KBM-7 (cell line): ENCODE measurements at regions not wholly inside any gene's neighbourhood (a gene's known extent, or its start where the extent isn't known, plus 50 kb on each side); places are given as distances from the start of the nearest gene placed in this dataset.

Experiments
- DNase-seq: peaks from one replicate; pipeline ENCODE4 v3.0.0-alpha.2; 2015
- in situ Hi-C: fragments of 300-500 bp; cut with MboI; formaldehyde crosslinking; loops from 2 replicates; pipeline ENCODE4 v1.14.3; 2020; ENCODE audit warnings: low sequenced_read_pairs, low pct_unique_long_range_greater_than_20kb, mixed read lengths

DNA sequence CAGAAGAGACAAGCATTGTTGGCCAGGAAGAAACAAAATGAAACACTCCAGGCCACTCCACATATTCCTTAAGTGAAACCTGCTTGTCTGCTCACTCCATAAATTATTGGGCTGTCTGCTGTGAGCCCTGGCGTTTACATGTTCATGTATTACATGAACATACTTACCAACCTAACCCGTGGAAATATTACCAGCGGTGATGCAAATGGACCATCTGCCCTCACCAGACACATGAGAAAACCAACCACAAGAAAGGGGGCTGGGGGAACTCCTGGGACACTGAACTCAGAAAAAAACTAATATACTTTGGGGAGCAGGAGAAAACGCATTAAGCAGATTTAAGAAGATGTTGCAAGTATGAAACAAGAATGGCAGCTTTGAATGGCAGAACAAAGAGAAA is 731.2 kb upstream of the IGFBP3 start:
- DNase-seq, result no peak
- in situ Hi-C loops, result no loop called here

- in situ Hi-C loops, result no loop called here
- DNase-seq, result no peak
These were observed 730.6 kb upstream of the IGFBP3 start for GRCh38 chr7:46651561-46652088.

- in situ Hi-C loops, result no loop called here
- no peak for DNase-seq
These were observed 730.0 kb upstream of the IGFBP3 start for GRCh38 chr7:46651070-46651469.

DNA sequence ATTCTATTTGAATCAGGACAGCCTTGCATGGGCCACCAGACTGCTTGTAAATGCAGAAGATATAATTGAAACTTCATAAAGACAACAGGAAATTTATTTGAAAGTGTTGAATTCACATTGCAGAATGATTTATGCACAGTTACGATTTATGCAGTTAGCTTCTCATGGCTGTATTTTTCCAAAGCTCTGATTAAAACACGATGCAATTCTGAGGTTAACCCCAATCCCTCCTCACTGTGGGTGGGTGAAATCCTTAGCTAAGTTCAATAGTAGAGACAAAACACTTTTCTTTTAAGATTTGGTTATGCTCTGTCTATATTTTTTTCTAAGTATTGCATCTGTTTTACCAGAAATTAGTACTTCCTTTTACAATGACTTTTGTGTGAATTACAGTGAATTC is 728.8 kb upstream of the IGFBP3 start:
- no peak for DNase-seq
- in situ Hi-C loops, result no loop called here

- no peak for DNase-seq
- in situ Hi-C loops, result no loop called here
These were observed 717.0 kb upstream of the IGFBP3 start for GRCh38 chr7:46637793-46638735.

DNA sequence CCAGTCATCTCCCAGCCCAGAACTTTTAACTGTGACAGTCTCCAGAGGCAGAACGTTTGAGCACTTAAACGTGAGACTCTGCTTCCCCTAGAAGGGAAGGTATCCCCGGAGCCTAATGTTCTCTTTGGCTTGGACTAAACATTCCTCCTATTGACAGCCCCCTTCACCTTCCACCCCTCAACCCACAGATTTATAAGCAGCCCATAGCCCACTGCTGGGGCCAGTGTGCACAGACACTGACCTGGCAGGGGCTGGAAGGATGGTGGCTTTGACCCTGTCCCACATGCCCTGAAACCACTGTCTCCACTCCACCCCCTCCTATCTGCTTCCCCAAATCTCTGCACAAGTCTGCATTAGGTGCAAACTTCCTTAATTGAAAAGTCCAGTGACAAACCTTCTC is 715.0 kb upstream of the IGFBP3 start:
- in situ Hi-C loops, result no loop called here
- no peak for DNase-seq

DNA sequence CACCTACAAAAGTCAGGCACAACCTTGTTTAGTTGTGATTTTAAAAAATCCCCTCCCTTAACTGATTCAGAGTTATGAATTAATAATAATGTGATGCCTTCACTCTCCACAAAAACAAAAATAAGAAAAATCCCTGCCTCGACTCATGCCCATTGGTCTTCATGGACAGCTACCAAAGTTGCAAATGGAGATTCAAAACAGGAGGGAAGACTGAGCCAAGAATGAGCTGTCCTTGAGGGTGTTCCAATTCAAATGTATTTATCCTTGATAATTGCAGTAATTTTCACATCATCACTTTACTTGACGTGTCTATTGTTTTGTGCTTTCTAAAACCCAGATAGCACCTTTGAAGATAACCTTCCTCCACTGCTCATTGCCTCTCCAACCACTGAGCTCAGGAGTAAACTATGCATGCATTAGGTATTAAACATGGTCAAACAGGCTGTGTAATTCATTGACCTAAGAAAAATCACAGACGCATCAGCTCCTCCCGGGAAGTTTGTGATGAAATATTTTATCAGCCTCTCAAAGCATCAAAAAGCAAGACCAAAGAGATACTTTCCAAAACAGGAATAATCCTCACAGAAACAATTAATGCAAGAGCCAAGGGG is 712.7 kb upstream of the IGFBP3 start:
- DNase-seq, result no peak

GRCh38 chr7:46633200-46633599 is 712.1 kb upstream of the IGFBP3 start:
- DNase-seq, result no peak

More for the DNA sequence above, 712.7 kb upstream of the IGFBP3 start:
- in situ Hi-C loops, result no loop called here

GRCh38 chr7:46630031-46630430 is 709.0 kb upstream of the IGFBP3 start:
- DNase-seq, result no peak
- in situ Hi-C loops, result no loop called here

More at GRCh38 chr7:46633200-46633599, 712.1 kb upstream of the IGFBP3 start:
- in situ Hi-C loops, result no loop called here

DNA sequence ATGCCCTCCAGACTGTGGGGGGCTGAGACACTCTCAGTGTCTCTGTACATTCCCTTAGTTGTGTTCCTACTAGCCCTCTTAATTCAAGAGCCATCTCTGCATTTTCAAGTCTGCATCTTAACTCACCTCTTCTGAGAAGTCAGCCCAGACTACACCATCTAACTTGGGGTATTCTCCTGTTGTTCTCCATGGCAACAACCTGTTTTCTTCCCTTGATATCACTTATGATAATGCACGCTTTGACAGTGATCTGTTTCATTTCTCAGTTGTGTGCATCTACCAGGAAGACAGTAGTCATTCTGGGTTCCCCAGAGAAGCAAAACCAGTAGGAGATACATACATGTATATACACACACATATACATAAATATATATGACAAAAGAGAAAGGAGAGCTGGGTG is 707.3 kb upstream of the IGFBP3 start:
- no peak for DNase-seq
- in situ Hi-C loops, result no loop called here

GRCh38 chr7:46626691-46627310 is 705.7 kb upstream of the IGFBP3 start:
- no peak for DNase-seq
- in situ Hi-C loops, result no loop called here

DNA sequence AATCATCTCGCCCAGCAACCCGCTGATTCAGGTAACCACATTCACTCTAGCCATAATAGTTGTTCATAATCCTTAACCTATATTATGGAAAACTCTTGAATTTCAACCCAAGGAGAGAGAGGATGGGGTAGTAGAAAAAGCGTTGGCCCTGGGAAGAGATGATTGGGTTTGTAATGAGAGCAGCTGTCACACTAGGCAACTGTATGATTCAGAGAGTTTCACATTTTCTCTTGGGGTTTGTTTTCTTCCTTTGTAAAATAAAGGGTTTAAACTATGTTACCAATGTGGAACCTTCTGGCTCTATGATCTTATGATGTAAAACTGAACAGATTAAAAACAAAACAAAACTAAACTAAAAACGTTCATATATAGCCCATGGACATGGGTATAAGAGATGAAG is 705.2 kb upstream of the IGFBP3 start:
- in situ Hi-C loops, result no loop called here
- no peak for DNase-seq

- in situ Hi-C loops, result no loop called here
- no peak for DNase-seq
These were observed 704.0 kb upstream of the IGFBP3 start for GRCh38 chr7:46625032-46625431.

- no peak for DNase-seq
- in situ Hi-C loops, result no loop called here
These were observed 701.2 kb upstream of the IGFBP3 start for GRCh38 chr7:46622251-46622650.

DNA sequence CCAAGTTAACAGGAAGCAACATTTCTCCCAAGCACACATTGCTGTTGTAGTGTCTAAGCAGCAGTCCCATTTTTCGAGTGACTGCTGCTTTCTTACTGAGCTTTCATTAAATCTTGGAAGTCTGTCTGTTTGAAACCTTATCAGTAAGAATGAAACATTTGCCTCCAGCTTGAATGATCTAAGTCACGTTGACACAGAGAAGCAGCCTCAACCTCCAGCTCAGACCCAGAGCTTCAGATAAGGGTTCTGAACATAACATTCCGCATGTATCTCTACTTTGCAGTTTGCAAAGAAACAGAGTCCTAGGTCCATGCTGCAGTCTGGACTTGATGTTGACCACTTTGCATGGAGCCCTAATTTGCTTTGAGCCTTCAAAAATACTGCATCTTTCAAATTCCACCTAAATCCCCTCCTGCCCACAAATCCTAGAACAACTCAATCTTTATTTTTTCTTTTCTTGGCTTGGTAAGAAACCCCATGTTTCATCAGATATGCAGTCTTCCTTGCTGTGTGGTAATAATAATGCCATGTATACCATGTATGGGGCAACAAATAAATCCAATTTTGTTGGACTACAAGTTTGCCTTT is 698.7 kb upstream of the IGFBP3 start:
- no peak for DNase-seq
- in situ Hi-C loops, result no loop called here

- DNase-seq, result no peak
- in situ Hi-C loops, result no loop called here
These were observed 695.6 kb upstream of the IGFBP3 start for GRCh38 chr7:46616636-46617035.

DNA sequence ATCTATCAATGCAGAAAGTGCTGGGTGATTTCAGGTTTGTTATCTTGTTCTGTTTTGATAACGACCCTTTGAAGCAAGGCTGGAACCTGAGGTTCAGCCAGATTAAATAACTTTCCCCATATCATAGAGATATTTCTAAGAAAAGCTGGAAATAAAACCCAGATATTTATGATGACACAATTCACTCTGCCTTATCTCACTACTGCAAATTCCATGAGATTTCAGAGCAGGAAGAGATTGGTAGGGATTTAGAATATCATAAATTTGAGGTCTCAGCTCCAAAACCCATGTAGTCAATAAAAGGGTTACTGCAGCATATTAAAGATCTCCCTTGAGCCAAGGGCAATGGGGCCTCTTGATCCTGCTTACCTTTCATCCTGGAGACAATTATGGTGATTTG is 692.5 kb upstream of the IGFBP3 start:
- DNase-seq, result no peak
- in situ Hi-C loops, result no loop called here

GRCh38 chr7:46613116-46613515 is 692.0 kb upstream of the IGFBP3 start:
- in situ Hi-C loops, result no loop called here
- DNase-seq, result no peak

DNA sequence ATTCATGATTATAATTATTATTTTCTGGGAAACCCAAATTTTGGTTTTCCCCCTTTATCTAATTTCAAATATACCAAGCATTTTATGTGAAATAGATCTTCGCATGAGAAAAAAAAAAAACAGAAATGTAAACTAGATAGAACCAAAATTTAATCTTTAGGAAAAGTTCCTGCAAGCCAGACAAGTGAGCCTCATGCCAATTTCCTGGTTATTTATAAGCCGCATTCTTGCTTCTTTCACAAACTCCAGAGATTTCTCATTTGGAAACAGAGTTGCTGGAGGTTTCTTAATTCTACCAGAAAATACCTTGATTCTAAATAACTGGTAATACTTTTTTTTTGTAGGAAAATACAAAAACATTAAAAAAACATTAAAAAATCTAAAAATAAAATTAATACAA is 690.4 kb upstream of the IGFBP3 start:
- in situ Hi-C loops, result no loop called here
- DNase-seq, result no peak

DNA sequence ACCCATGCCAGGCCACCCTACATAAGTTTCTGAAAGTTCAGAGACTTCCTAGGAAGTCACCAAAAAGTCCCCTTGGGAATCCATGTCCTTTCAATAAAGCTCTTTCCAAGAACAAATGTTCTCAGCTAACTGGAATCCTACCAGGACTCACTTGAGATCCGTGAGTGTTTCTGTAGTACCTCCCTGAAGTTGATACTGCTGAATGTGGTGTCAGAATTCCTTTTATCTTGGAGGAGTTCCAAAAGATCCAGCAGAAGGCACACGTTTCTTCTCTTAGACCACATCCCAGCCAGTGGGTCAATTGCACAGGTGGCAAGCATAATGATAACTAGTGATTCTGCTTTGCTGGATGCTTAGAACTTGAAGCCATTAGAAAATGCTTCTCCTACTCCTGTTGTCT is 689.7 kb upstream of the IGFBP3 start:
- in situ Hi-C loops, result no loop called here
- DNase-seq, result no peak
